H1 (cell line): ENCODE measurements at regions not wholly inside any gene's neighbourhood (a gene's known extent, or its start where the extent isn't known, plus 50 kb on each side); places are given as distances from the start of the nearest gene placed in this dataset.

Experiments used
- CTCF ChIA-PET: fragments of 300-600 bp; sonication (Branson Sonifier 250); formaldehyde crosslinking; loops from one replicate; lab custom pipeline; 2021; ENCODE audit not compliant: partially characterized antibody; lab: Charles Lee
- POLR2A ChIA-PET: fragments of 300-600 bp; sonication (Branson Sonifier 250); formaldehyde crosslinking; loops from one replicate; lab custom pipeline; 2021; ENCODE audit warnings: inconsistent platforms; ENCODE audit not compliant: partially characterized antibody; lab: Charles Lee
- DNase-seq, 2 experiments: peaks; one replicate each; pipeline versions ENCODE4 v3.0.0 to v3.0.0-alpha.2; 2010 to 2022; ENCODE audit warnings: low spot score in 2 of 2, low read depth in 1 of 2, mixed read lengths in 1 of 2
- FAIRE-seq: peaks from 2 replicates; lab custom pipeline; 2011; peaks lifted over from hg19 to GRCh38; lab: Jason Lieb, UNC
- H2AFZ ChIP-seq: 2 replicates; pipeline ENCODE4 v1.8.1; 2012; ENCODE audit warnings: low read length, inconsistent platforms
- H2AK5ac ChIP-seq: 2 replicates; pipeline ENCODE4 v1.6.1; 2013; ENCODE audit warnings: low read depth, low read length
- H2BK120ac ChIP-seq: replicated peaks from 2 replicates; pipeline ENCODE3; 2013; ENCODE audit warnings: low read depth, low read length, inconsistent platforms
- H2BK12ac ChIP-seq: 2 replicates; pipeline ENCODE4 v1.6.1; 2013; ENCODE audit warnings: low read depth, low read length
- H2BK15ac ChIP-seq: 2 replicates; pipeline ENCODE4 v1.6.1; 2013; ENCODE audit warnings: low read length
- H2BK20ac ChIP-seq: 2 replicates; pipeline ENCODE4 v1.6.1; 2013; ENCODE audit warnings: low read length
- H2BK5ac ChIP-seq: 2 replicates; pipeline ENCODE4 v1.6.1; 2013; ENCODE audit warnings: low read depth, low read length
- H3K14ac ChIP-seq: 2 replicates; pipeline ENCODE4 v1.6.1; 2013; ENCODE audit warnings: inconsistent platforms; ENCODE audit not compliant: insufficient read length
- H3K18ac ChIP-seq: 2 replicates; pipeline ENCODE4 v1.6.1; 2013; ENCODE audit warnings: low read length; ENCODE audit errors: extremely low read depth
- H3K23ac ChIP-seq: 2 replicates; pipeline ENCODE4 v1.6.1; 2013; ENCODE audit warnings: inconsistent platforms; ENCODE audit not compliant: insufficient read length
- H3K23me2 ChIP-seq: 2 replicates; pipeline ENCODE4 v1.6.1; 2013; ENCODE audit warnings: low read depth, low read length
- H3K27ac ChIP-seq: 2 replicates; pipeline ENCODE4 v1.6.1; 2011; ENCODE audit warnings: low read depth, low read length, inconsistent platforms
- H3K27me3 ChIP-seq, 4 experiments: replicated peaks in 1 of 4; 1 replicate in 1 of 4; 2 replicates in 3 of 4; pipeline versions ENCODE4 v1.6.1 to v1.8.1; 2011 to 2013; ENCODE audit warnings: low read length in 3 of 4, mild to moderate bottlenecking in 3 of 4, inconsistent platforms in 2 of 4, mixed read lengths in 2 of 4, moderate library complexity in 1 of 4; ENCODE audit not compliant: control insufficient read depth in 3 of 4, insufficient read depth in 3 of 4; ENCODE audit errors: extremely low read depth in 1 of 4
- H3K36me3 ChIP-seq, 4 experiments: 2 replicates each; pipeline versions ENCODE4 v1.6.1 to v1.8.1; 2011 to 2013; ENCODE audit warnings: mild to moderate bottlenecking in 4 of 4, low read length in 3 of 4, moderate library complexity in 2 of 4, control low read depth in 1 of 4, inconsistent platforms in 1 of 4; ENCODE audit not compliant: insufficient read depth in 4 of 4, control insufficient read depth in 2 of 4
- H3K4ac ChIP-seq: replicated peaks from 2 replicates; pipeline ENCODE3; 2013; ENCODE audit warnings: low read length, low read depth, mixed read lengths, inconsistent platforms; ENCODE audit not compliant: insufficient read length
- H3K4me1 ChIP-seq, 4 experiments: replicated peaks in 1 of 4; 1 replicate in 1 of 4; 2 replicates in 3 of 4; pipeline versions ENCODE4 v1.6.1 to v1.8.1; 2011 to 2013; ENCODE audit warnings: low read length in 3 of 4, inconsistent platforms in 2 of 4, mixed read lengths in 1 of 4; ENCODE audit not compliant: insufficient read depth in 4 of 4, control insufficient read depth in 3 of 4
- H3K4me2 ChIP-seq, 2 experiments: 2 replicates each; pipeline versions ENCODE4 v1.6.1 to v1.8.1; 2011 to 2013; ENCODE audit warnings: low read depth in 2 of 2, low read length in 2 of 2, control low read depth in 1 of 2, inconsistent platforms in 1 of 2, mild to moderate bottlenecking in 1 of 2; ENCODE audit not compliant: insufficient read depth in 1 of 2
- H3K4me3 ChIP-seq, 4 experiments: fragments of 200-600, 300-600 bp in 1 of 4; sonication (generic), shearing (Covaris generic), sonication (Bioruptor Twin) in 1 of 4; 2 replicates each; pipeline versions ENCODE4 v1.5.1 to v1.8.1; 2011 to 2016; ENCODE audit warnings: low read length in 4 of 4, low read depth in 3 of 4, control low read depth in 2 of 4, inconsistent platforms in 2 of 4, mild to moderate bottlenecking in 2 of 4, mixed read lengths in 1 of 4, moderate library complexity in 1 of 4; ENCODE audit not compliant: insufficient read depth in 2 of 4; ENCODE audit errors: extremely low read depth in 1 of 4
- H3K56ac ChIP-seq: replicated peaks from 2 replicates; pipeline ENCODE3; 2013; ENCODE audit warnings: low read depth, mild to moderate bottlenecking, mixed read lengths, low read length, inconsistent platforms; ENCODE audit not compliant: insufficient read length
- H3K79me1 ChIP-seq: 2 replicates; pipeline ENCODE4 v1.6.1; 2013; ENCODE audit warnings: low read depth, low read length, control low read depth
- H3K79me2 ChIP-seq, 2 experiments: 2 replicates each; pipeline versions ENCODE4 v1.6.1 to v1.8.1; 2012 to 2013; ENCODE audit warnings: low read length in 2 of 2, mild to moderate bottlenecking in 2 of 2, inconsistent platforms in 1 of 2; ENCODE audit not compliant: insufficient read depth in 2 of 2, control insufficient read depth in 1 of 2
- H3K9ac ChIP-seq, 4 experiments: replicated peaks in 1 of 4; 1 replicate in 1 of 4; 2 replicates in 3 of 4; pipeline versions ENCODE4 v1.6.1 to v1.8.1; 2011 to 2013; ENCODE audit warnings: low read depth in 3 of 4, low read length in 3 of 4, control low read depth in 2 of 4, mild to moderate bottlenecking in 2 of 4, moderate library complexity in 2 of 4, inconsistent platforms in 1 of 4; ENCODE audit errors: extremely low read depth in 1 of 4
- H3K9me3 ChIP-seq, 2 experiments: 2 replicates each; pipeline versions ENCODE4 v1.6.1 to v1.8.1; 2012 to 2013; ENCODE audit warnings: mild to moderate bottlenecking in 2 of 2, moderate library complexity in 2 of 2, control low read depth in 1 of 2, inconsistent platforms in 1 of 2, low read depth in 1 of 2, low read length in 1 of 2, mixed read lengths in 1 of 2; ENCODE audit not compliant: insufficient read depth in 2 of 2
- H4K20me1 ChIP-seq, 2 experiments: replicated peaks in 1 of 2; 2 replicates each; pipeline versions ENCODE3 to v1.8.1; 2011 to 2013; ENCODE audit warnings: inconsistent platforms in 2 of 2, low read length in 2 of 2, mild to moderate bottlenecking in 1 of 2; ENCODE audit not compliant: insufficient read depth in 2 of 2, control insufficient read depth in 1 of 2
- H4K5ac ChIP-seq: 2 replicates; pipeline ENCODE4 v1.6.1; 2013; ENCODE audit warnings: low read length, low read depth, mixed read lengths, inconsistent platforms; ENCODE audit not compliant: insufficient read length
- H4K8ac ChIP-seq: 2 replicates; pipeline ENCODE4 v1.8.0; 2013; ENCODE audit warnings: mild to moderate bottlenecking, moderate library complexity, low read length, inconsistent platforms; ENCODE audit not compliant: insufficient read depth; ENCODE audit errors: extremely low read depth
- H4K91ac ChIP-seq: replicated peaks from 2 replicates; pipeline ENCODE3; 2013; ENCODE audit warnings: low read length, mixed read lengths, inconsistent platforms; ENCODE audit not compliant: insufficient read length
- ASH2L ChIP-seq: fragments of 200-600, 300-600 bp; sonication (generic); IDR thresholded peaks from one replicate; pipeline ENCODE4 v1.7.1; 2017; ENCODE audit warnings: low read length
- BACH1 ChIP-seq: IDR thresholded peaks from 2 replicates; pipeline ENCODE4 v1.6.1; 2012; ENCODE audit warnings: low read length, improper control_type of control experiment
- CBX5 ChIP-seq: fragments of 300-800, 300-1000 bp; sonication (generic); IDR thresholded peaks from 2 replicates; pipeline ENCODE4 v1.7.1; 2016; ENCODE audit warnings: antibody characterized with exemption, low read length, low read depth
- CREB1 ChIP-seq: IDR thresholded peaks from 2 replicates; pipeline ENCODE4 v1.6.1; 2012; ENCODE audit warnings: inconsistent platforms
- FOSL1 ChIP-seq: IDR thresholded peaks from 2 replicates; pipeline ENCODE4 v1.6.1; 2011; ENCODE audit warnings: mild to moderate bottlenecking, low read depth, low read length, moderate library complexity; ENCODE audit not compliant: insufficient read depth
- GTF2F1 ChIP-seq: IDR thresholded peaks from 2 replicates; pipeline ENCODE4 v1.6.1; 2012; ENCODE audit warnings: low read depth, low read length, improper control_type of control experiment, borderline replicate concordance
- HDAC6 ChIP-seq: IDR thresholded peaks from one replicate; pipeline ENCODE4 v1.7.1; 2012; ENCODE audit warnings: low read depth, mild to moderate bottlenecking, inconsistent platforms, low read length, moderate library complexity
- KDM4A ChIP-seq: IDR thresholded peaks from one replicate; pipeline ENCODE4 v1.7.1; 2012; ENCODE audit warnings: low read depth, mild to moderate bottlenecking, moderate library complexity, low read length, inconsistent platforms; ENCODE audit not compliant: severe bottlenecking
- POLR2AphosphoS5 ChIP-seq: IDR thresholded peaks from 2 replicates; pipeline ENCODE4 v1.6.1; 2011; ENCODE audit warnings: low read depth, low read length
- POU5F1 ChIP-seq: IDR thresholded peaks from 2 replicates; pipeline ENCODE4 v1.6.1; 2011; ENCODE audit warnings: low read depth, mild to moderate bottlenecking, low read length, moderate library complexity
- SIN3A ChIP-seq, 2 experiments: IDR thresholded peaks in 1 of 2; conservative IDR thresholded peaks in 1 of 2; 2 replicates each; pipeline ENCODE4 v1.6.1; 2011 to 2012; ENCODE audit warnings: low read length in 2 of 2, improper control_type of control experiment in 1 of 2, low read depth in 1 of 2, mild to moderate bottlenecking in 1 of 2
- SIRT6 ChIP-seq: IDR thresholded peaks from one replicate; pipeline ENCODE4 v1.7.1; 2012; ENCODE audit warnings: low read length, inconsistent platforms
- SP1 ChIP-seq: IDR thresholded peaks from 2 replicates; pipeline ENCODE4 v1.6.1; 2011; ENCODE audit warnings: low read depth, low read length
- TAF1 ChIP-seq: IDR thresholded peaks from 2 replicates; pipeline ENCODE4 v1.6.1; 2011; ENCODE audit warnings: mild to moderate bottlenecking, low read depth, low read length
- TBP ChIP-seq: IDR thresholded peaks from 2 replicates; pipeline ENCODE4 v1.6.1; 2011; ENCODE audit warnings: low read depth, low read length, improper control_type of control experiment
- WGBS, 2 experiments: shearing (Covaris generic) in 1 of 2; methylation state at CpG; one replicate each; pipeline versions ENCODE4 v1.1.6 to v1.1.7; 2013 to 2015; ENCODE audit warnings: low lambda C conversion rate in 2 of 2, mixed read lengths in 2 of 2, inconsistent platforms in 1 of 2, low coverage in 1 of 2, missing lambda C conversion rate in 1 of 2; ENCODE audit not compliant: insufficient replicate concordance in 2 of 2, insufficient coverage in 1 of 2, insufficient read length in 1 of 2; ENCODE audit errors: extremely low coverage in 1 of 2, missing lambda C conversion rate in 1 of 2; 5-methylcytosine and 5-hydroxymethylcytosine counted together
- TF ChIP-seq, protein P1 (sequence below): IDR thresholded peaks from 2 replicates; pipeline ENCODE4 v1.6.1; 2012; ENCODE audit warnings: inconsistent platforms

DNA sequence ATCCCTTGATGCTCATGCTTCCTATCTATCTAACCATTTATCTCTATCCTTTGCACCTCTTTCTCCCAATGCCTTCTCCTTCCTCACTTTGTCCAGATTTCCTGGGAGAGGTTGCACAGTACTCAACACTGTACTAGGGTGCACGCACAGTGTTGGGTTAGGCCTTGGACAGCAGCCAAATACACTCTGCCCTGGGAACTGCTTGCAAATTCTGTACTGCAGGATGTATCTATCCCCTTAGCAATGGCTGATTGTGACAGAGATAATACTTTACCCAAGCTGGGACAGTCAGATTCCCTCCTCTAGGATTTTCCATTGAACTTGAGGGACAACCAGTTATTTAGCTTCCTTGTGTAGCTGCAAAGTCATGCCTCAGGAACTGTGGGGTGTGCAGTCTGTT is 113.3 kb downstream of the IL20RB start:
- Histone ChIP-seq H3K27me3 (no peaks in the 10 kb centered on the region), H2BK20ac (no peak overlapping the region), H4K5ac (no peak overlapping the region), H3K79me2 (no peaks in the 10 kb centered on the region; a peak in 1 of 4 replicates), H3K36me3 (no peaks in the 10 kb centered on the region), H3K23ac (no peak overlapping the region), H3K4me2 (no peak overlapping the region), H3K9ac (no peak overlapping the region), H2BK120ac (no peak overlapping the region), H2AK5ac (no peak overlapping the region), H4K91ac (no peak overlapping the region), H2BK15ac (no peak overlapping the region), H3K14ac (no peak overlapping the region), H3K79me1 (no peaks in the 10 kb centered on the region), H3K4me1 (peaks cover 0 to 4% (median 3%) of the 10 kb centered on the region in 4 experiments; a peak in 5 of 7 replicates), H3K9me3 (no peaks in the 10 kb centered on the region), H3K18ac (no peak overlapping the region), H3K23me2 (no peaks in the 10 kb centered on the region), H3K4me3 (no peak overlapping the region), H2BK12ac (no peak overlapping the region), H4K20me1 (no peaks in the 10 kb centered on the region), H2AFZ (no peak overlapping the region), H3K4ac (no peak overlapping the region), H3K56ac (no peak overlapping the region), H3K27ac (no peak overlapping the region), H2BK5ac (no peak overlapping the region), H4K8ac (no peak overlapping the region)
- no peak for FAIRE-seq
- ChIA-PET POLR2A (no interaction called here), CTCF (no interaction called here)
- no peak for DNase-seq
- WGBS, 2 experiments, result 86% methylated on average over 1 of the region's 1 CpG; no CpG with 5 or more reads in 1 of the 2 experiments
- TF ChIP-seq HDAC6 (no peak), CBX5 (no peak), SP1 (no peak), TAF1 (no peak), SIN3A (conservative IDR thresholded peaks at IDR 0.05 in 1 of 2, IDR thresholded peaks at IDR 0.05 in 1 of 2; ENCODE audit: low read depth in 1 of 2, low read length in 2 of 2) (no peak), FOSL1 (no peak), KDM4A (no peak), ASH2L (no peak), POLR2AphosphoS5 (no peak), SIRT6 (no peak), POU5F1 (no peak), GTF2F1 (no peak), CREB1 (no peak), BACH1 (no peak), TBP (no peak)
- TF ChIP-seq, protein P1, sequence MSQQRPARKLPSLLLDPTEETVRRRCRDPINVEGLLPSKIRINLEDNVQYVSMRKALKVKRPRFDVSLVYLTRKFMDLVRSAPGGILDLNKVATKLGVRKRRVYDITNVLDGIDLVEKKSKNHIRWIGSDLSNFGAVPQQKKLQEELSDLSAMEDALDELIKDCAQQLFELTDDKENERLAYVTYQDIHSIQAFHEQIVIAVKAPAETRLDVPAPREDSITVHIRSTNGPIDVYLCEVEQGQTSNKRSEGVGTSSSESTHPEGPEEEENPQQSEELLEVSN, result no peak
